Dermis blood vessel endothelial cell (primary cell): ENCODE measurements at regions not wholly inside any gene's neighbourhood (a gene's known extent, or its start where the extent isn't known, plus 50 kb on each side); places are given as distances from the start of the nearest gene placed in this dataset.

ENCODE experiments used
- DNase-seq: peaks from one replicate; pipeline ENCODE4 v3.0.0; 2010

DNA sequence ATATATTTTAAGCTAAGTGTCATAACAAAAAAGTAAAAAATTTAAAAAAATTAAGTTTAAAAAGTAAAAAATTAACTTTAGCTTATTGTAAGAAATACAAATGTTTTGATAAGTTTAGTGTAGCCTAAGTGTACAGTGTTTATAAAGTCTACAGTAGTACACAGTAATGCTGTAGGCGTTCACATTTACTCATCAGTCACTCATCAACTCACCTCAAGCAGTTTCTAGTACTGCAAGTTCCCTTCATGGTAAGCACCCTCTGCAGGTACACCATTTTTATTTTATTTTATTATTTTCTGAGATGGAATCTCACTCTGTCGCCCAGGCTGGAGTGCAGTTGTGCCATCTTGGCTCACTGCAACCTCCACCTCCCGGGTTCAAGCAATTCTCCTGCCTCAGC is 316.0 kb downstream of the FGFR2 start:
- DNase-seq, result no peak

DNA sequence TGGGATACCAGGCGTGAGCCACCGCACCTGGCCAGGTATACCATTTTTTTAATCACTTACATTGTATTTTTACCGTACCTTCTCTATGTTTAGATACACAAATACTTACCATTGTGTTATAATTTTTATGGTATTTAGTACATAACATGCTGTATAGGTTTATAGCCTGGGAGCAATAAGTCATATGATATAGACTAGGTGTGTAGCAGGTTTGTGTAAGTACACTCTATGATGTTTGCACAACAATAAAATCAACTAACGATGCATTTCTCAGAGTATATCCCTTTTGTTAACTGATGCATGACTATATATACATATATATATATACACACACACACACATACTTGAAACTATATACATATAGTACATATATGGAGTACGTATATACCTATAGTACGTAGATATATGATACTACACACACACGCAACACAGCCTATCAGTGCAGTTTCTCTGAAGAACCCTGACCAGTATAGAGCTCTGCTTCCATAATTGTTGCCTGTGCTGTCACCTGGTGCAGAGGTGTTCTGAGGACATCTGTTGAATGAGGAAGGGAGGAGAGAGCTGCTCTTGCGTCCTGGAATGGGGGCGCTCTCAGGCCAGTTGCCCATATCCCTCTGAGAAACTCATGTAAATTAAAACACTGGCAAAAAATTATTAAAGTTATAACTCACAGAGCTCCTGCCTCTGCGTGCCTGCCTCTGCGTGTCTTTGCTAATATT is 315.3 kb downstream of the FGFR2 start:
- no peak for DNase-seq

DNA sequence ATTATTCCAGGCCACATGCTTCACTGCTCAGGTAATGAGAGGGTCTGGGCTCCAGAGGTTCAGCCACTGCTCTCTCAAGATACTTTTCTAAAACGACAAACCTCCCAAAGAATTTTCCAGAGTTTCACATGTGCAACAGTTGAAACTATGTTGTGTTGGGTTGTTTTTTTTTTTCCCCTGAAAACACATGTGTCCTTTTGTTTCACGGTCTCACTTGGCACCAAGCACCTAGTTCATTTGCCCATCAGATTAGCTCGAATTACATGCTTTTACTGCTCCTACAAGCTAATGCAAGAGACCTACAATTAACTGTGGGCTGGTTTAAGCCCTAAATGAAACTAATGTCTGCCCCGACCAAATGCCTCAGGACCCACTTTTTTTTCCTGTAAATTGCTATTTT is 313.3 kb downstream of the FGFR2 start:
- no peak for DNase-seq

DNA sequence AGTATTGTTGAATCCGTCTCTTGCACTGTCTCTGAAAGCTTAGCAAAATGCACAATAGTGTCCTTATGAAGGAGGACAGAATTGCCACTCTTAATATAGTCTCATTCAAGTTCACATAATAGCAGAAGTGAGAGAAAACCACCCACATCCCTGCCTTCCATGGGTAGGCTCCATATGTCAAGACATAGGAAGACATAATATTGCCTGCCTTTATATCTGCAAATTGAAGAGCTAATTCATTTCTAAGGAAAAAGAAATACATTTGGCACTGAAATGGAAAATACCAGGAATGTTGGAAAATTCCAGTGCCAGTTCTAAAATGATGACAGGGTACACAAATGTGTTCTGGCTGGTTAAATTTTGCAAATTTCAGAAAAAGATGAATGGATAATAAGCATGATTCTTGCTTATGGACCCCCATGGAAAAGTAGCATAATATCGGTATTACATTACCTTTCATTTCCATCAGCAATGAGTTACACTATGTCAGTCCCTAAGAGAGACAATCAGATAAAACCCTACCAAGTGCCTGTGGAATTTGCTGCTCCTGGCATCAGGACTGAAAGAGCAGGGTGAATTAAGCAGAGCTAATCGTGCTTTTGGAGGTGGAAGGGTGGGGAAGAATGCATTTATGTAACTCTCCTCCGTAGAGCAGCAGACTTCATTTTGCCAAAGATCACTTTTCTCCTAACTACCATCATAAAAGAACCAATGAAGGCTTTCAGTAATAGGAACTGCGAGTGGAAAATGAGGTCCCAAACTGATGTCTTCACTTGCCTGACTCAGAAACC is 312.6 kb downstream of the FGFR2 start:
- no peak for DNase-seq

DNA sequence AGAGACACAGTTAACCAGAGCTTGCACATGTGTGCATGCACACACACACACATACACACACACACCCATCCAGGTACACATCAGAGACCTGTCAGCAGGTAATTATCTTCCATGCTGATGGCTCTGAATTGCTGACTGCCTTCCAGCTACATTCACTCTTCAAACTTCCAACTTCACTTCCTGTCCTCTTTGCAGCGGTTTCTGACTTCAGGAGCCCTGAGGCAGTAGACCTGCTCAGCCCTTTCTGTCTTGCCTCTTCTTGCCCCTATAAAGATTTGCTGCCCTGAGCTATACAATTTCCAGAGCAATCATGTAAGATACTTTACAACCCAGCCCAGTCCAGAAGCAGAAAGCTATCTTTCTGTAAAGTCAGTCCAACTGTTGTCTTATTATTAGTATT is 310.2 kb downstream of the FGFR2 start:
- no peak for DNase-seq

DNA sequence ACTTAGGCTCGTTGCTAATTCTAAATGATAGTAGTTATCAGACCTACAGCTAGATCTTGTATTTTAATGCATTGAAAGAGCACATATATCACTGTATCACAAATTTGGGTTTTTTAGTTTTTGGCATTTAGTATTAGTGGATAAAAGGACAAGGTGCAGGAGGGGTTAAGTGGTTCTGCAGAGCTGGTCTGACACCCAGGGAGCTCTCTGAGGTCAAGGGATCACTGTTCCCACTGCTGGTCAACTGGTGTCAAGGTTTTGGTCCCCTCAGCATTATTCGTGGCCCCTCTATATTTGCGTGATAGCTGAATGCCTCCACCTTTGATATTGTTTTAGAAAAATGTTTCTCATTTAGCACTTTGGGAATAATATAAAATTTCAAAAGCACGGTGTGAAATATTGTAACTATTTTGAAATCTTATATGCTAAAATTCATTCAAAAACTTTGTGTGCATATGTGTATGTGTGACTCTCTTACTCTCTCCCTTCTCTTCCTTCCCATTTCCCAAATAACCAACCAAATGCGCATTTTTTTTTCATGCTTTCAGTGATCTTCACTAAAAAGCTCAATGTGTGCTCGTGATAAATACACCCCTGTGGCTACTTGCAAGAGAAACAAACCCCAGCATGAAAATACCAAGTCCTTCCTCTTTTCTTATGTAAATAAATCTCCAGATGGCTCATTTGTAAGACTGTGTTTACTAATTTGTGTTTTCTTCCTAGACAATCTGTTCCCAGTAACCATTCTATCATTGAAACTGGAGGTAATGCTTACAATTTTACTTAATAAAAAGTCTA is 309.2 kb downstream of the FGFR2 start:
- DNase-seq, result no peak

DNA sequence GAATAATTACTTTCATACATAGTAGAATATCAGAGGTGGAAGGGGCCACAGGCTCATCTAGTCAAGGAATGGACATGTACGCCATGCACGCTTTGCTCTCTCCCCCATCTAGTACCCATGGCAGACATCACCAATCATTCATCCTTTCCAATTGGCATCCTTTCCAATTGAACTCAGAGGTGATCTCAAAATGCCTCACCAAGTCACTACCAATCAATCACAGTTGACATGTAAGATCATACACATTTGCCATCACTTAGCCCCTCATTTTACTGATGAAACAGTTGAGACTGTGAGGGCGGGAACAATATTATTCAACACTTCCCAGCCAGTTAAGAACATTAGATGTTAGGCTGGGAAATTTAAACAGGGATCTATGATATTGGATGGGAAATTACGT is 308.4 kb downstream of the FGFR2 start:
- DNase-seq, result no peak

DNA sequence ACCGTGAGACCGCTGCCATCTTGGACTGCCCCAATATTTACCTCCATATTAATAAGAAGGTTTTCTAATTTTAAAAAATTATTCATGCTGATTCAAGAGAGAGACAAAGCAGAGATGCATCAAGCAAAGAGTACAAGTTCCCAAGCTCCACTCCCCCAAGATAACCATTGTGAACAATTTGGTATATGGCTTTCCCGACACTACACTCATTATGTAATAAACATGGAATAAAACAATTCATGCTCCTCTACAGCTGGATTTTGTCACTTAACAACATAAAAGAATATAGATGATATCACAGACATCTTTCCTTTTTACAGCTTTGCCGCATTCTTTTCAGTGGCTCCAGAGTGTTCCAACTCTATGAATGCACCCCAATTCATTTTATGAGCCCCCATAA is 307.6 kb downstream of the FGFR2 start:
- no peak for DNase-seq

DNA sequence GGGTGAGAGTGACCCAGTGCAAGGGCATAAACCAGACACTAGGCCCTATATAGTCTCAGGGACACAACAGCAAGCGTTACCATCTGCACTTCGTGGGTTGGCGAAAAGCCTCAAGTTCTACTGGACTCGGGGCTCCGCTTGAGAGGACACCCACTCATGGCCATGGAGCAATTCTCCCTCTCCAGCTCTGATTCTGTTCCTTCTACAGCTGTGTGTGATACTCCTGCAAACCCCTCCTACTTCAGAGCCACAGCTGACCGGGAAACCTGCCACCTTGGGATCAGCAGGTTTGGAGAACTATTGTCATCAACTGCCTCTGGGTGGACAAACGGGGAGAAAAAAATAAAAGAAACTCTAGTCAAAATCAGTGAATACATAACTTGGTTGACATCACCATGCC is 306.9 kb downstream of the FGFR2 start:
- no peak for DNase-seq

DNA sequence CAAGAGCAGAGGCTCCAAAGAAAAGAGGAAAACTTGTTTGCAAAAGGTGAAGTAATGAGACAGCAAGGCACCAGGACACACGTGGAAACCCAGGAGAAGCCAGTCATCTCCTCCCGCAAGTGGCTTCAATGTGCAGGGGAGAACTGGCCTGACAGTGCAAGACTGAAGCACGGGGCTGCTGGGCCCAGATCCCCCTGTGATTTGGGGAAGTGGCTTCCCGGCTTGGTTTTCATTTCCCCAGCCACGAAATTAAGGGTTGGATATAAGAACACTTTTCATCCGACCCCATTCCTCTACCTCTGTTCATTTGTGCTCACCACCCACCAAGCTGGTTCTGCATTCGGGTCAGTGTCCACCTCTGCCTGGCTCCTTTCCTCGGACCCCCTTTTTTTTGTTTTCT is 306.4 kb downstream of the FGFR2 start:
- DNase-seq, result no peak

DNA sequence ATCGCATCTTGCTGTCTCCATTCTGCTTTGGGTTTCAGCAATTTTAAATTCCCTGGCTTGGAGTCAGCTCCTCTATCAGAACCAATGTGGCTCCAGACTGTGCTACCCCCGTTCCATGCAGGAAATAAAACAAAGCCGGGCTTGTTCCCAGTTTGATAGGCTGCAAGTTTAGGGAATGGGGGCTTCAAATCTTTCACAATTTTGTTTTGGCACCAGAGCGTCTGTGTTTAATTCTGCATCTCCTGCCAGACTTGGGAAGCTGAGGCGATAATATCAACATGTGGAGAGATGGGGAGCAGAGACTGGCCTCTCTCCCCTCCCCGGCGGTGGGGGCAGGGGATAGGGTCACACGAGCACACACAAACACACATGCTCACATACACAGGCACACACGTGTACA is 305.9 kb downstream of the FGFR2 start:
- no peak for DNase-seq

DNA sequence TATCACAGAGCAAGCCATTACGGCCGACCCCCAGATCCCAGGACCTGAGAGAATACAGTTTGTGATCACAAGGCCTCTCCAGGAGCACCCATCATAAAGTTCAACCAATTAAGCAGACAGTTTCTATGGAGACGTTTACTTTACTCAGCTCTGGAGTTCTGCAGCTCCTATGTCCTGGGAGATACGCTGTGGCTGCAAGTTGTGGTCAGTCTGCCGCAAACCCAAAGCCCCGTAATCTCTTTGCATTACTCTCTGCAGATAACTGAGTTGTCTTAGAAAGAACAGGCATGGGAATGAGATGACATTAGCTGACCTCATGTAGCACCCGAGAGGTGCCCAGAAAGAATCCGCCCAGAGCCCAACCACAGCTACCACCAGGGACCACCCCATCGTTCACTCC is 305.1 kb downstream of the FGFR2 start:
- no peak for DNase-seq

DNA sequence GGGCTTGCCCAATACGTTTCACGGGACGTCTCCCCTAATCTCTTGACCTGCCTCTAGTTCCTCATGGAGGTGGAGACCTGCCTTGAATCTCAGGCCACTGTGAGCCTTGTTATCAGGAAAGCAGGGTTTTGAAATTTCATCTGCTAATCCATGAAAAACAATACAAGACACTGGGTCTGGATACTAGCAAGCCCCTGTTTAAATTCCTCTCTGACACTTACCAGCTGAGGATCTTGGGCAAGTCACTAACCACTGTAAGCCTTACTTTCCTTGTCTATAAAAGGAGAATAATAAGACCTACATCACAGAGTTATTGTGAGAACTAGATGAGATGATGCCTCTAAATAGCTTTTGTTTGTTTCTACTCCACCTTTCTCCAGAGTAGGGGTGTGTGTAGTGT is 303.6 kb downstream of the FGFR2 start:
- no peak for DNase-seq

DNA sequence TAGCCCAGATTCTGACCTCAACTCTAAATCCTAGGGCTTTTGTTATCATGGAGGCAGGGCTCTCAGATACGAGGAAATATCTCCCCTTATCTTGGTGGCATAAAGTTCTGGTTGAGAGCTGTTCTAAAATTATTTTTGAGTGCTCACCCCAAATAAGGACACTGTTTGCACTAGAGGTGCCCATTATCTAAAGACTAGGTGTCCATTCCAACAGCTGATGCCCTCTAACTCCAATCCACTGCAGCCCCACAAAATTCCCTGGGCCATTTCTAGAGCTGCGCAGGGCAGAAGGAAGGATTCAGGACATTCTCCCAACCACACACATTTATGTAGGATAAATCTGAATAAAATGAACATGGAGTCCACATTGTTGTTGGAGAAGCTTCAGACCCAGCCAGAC is 301.9 kb downstream of the FGFR2 start:
- DNase-seq, result no peak

DNA sequence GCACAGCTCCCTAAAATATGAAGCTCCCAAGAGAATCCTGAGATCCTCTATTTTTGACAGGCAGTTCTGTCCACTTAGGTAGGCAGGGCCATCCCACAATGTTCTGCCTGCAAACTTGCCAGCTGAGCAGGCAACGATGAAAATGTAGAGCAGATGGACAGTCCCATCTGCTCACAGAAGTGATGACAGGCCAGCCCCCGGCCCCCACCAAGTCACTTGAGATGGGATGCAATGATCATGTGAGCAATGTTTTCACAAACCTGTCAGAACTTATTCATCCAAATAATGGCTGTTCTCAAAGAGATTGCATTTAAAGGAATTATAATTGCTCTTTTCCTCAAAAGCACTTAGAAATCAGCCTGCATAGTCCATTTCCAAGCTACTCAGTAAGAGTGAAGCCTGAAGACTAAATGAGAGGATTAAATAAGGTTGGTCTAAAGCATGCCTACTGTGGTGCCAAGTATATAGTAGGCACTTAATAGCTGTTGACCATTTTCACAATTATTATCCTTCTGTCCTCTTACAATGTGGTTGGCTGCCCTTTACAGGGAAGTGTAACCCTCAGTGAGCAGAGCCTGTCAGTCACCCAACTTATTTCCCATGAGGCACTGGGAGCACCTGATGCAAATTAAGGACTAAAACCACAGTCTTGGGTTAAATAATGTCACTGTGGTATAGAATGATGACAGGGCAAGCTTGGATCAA is 301.2 kb downstream of the FGFR2 start:
- DNase-seq, result no peak

DNA sequence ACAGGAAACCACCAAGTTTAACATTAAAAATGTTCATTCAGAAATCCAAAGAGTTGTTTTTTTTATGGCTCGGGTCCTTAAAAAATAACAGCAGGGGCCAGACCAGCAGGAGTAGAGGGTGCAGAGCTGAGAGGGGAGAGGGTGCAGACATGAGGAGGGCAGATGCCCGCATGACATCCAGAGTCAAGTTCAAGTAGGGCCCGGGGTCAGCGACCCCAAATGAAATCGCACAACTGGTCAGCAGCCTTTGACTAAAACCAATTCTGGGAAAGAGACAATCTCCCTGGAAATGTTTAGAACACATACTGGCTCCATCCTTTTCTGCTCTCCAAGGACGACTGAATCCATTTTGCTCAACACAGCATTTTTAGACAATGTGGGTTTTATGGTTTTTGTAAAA is 297.5 kb downstream of the FGFR2 start:
- DNase-seq, result no peak

DNA sequence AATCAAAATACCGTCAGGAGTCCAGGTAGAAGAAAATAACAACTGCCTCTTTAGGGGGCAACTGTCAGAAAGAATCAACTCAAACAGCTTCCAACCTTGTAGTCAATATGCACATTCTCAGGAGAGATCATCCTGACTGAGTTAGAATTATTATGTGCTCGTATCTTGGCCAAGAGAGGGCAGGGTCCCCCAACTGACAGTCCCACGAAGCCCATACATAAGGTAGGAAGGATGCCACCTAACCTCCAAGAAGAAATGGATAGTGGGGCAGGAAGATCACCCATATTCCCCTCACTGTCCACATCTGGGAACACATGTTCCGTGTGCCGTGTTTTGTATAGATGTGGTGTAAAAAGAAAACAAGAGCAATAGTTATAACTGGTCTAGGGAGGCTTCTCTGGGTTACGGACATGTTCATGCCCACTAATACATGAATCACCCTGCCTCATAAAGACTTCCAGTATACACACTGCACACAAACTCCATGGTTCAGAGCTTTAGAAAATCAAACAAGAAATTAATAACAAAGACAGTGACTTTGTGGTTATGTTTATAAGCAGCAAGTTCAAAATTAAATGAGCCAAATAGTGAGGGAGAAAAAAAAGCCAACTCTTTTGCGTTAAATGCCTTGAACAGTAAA is 295.6 kb downstream of the FGFR2 start:
- DNase-seq, result no peak

DNA sequence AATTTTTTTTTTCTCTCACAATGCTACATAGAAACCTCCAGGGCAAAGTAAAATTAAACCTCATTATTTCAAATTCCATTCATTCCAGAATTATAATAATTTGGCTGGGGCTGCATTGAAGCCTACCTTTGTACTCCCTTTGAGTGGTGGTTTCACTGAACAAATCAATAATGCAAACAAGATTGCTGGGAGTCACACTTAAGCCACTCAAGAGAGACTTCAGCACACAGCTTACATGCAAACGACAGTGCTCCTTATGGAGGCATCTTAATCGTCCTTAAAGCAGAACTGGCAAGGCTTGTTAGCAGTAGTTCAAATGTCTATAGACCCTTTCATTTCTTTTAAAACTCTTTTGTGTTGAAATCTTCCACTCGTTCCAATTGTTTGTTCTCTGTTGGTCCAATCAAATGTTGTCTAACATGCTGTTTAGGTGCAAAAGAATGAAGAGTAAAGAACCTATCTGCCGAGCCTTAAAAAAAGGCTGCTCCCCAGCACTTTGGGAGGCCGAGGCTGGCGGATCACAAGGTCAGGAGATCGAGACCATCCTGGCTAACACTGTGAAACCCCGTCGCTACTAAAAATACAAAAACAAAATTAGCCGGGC is 294.9 kb downstream of the FGFR2 start:
- no peak for DNase-seq

DNA sequence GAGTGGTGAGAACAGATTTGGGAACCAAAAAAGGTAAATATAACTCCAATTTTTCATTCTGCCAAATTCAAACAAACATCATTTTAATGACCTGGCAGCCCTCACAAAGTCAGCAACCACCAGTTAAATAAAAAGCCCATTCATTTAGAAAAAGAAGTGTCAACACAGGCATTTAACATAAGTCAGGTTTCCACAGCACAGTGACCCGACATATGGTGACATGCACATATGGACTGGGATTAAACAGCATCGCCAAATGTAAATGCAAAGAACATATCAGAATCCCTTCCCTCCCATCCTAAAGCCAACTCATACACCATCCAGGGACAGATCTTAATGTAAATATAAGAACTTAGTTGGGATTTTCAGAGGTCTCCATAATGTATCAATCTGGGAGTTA is 293.2 kb downstream of the FGFR2 start:
- DNase-seq, result no peak

DNA sequence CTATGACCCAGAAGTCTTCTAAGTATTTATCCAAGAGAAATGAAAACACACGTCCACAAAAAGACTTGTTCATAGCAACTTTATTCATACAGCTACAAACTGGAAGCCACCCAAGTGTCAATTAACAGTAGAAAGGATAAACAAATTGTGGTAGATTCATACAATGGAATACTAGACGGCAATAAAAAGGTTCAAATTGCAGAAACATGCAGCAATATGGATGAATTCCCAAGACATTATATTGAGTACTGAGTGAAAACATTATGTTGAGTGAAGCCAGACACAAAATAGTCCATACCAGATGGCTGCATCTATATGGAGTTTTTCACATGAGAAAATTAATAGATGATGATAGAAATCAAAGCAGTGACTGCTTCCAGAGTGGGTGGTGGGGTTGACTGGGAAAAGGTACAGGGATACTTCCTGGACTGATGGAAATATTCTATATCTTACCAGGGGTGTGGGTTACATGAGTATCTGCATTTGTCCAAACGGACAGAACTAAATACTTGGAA is 292.0 kb downstream of the FGFR2 start:
- no peak for DNase-seq

DNA sequence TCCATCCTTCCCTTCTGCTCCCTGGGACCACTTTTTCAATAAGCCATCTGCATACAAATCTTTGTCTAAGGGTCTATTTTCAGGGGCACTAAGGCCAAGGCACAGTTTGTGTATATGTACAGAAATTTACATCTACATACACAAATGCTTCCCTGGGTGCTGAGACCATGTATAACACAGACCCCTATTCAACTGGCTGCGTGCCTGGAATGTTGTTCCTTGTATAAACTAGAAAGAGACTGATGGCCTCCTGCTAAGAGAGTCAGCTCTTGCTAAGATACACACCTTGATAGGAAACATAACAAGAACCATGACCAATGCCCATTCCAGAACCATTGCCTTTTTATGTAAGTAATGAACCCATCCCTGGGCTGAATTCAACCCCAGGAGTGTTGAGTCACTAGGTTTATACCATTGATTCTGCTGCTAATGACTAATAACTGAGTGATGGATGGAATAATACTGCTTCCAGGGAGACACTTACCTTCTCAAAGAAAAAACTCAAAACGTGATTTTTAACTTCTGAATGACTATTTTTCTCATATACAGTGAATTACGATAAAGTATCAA is 290.7 kb downstream of the FGFR2 start:
- DNase-seq, result no peak

DNA sequence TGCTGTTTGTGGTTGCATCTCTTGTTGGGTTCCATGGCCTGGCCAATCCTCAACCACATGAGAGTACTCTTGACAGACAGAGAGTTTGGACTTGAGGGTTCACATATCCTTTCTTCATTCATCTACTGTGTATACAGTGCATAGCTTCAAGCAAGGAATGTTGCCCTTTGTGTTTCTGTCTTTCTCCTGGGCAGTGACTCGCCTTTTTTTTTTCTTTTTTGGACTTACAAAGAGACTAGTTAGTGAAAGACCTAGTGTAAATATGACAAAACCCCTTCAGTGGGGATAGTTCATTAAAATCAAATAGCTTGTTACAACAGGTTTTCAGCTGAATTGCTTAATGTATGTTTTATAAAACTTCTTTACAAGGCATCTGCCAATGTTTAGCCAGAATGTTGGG is 290.2 kb downstream of the FGFR2 start:
- no peak for DNase-seq
